Lower lobe of right lung (tissue), 2 donors: ENCODE measurements at regions not wholly inside any gene's neighbourhood (a gene's known extent, or its start where the extent isn't known, plus 50 kb on each side); places are given as distances from the start of the nearest gene placed in this dataset.

Experiments used
- ATAC-seq, 2 donors: fragments of 200-7000 bp; cut with Tn5 transposase; one replicate each; pipeline ENCODE4 v1.9.1; 2020 to 2022; ENCODE audit warnings: mild to moderate bottlenecking in 2 of 2, moderate library complexity in 2 of 2
- DNase-seq: peaks from one replicate; pipeline ENCODE4 v3.0.0-alpha.2; 2020
- H3K27ac ChIP-seq: fragments of 200-600 bp; one replicate; pipeline ENCODE4 v1.8.0; 2022
- H3K27me3 ChIP-seq: fragments of 200-600 bp; one replicate; pipeline ENCODE4 v1.8.0; 2022; ENCODE audit warnings: low read depth
- H3K36me3 ChIP-seq: fragments of 200-600 bp; one replicate; pipeline ENCODE4 v1.8.0; 2022; ENCODE audit warnings: mild to moderate bottlenecking
- H3K4me1 ChIP-seq: fragments of 200-600 bp; one replicate; pipeline ENCODE4 v1.8.0; 2022
- H3K4me3 ChIP-seq: fragments of 200-600 bp; one replicate; pipeline ENCODE4 v1.8.0; 2022; ENCODE audit warnings: mild to moderate bottlenecking
- H3K9me3 ChIP-seq: fragments of 200-600 bp; one replicate; pipeline ENCODE4 v1.8.0; 2022
- intact Hi-C: fragments of 100-400 bp; cut with DNase I; formaldehyde crosslinking; loops from one replicate; pipeline ENCODE4 v1.11.0; 2022
- TF ChIP-seq, protein P1 (sequence below): fragments of 200-600 bp; IDR thresholded peaks from one replicate; pipeline ENCODE4 v1.8.0; 2022; ENCODE audit warnings: antibody characterized with exemption, mild to moderate bottlenecking
- donor health status: DM: no; HTN: yes; CAD: no; lungs with severe emphysema.

DNA sequence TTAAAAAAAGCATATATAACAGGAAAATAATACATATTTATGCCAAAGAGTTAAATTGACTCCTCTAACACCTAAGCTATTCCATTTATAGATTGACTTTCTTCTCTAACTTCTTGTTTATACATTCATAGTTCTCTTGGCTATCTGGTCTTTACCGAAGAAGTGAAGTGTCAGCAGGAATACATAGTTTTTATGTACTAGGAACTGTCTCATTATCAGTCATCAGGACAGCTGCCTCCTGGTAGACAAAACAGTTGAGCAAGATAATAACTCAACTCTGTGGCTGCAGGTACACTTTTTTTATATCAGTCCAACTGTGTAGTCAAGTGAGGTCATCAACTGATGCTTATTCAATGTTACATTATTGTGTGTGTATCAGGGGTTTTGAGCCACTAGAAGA lies 1436.0 kb upstream of the NUDT12 start:
- ATAC-seq (no peak), DNase-seq (no peak)
- Histone ChIP-seq H3K4me1 (no peaks in the 10 kb centered on the region), H3K27ac (no peak overlapping the region), H3K27me3 (no peaks in the 10 kb centered on the region), H3K9me3 (peaks cover 8% of the 10 kb centered on the region), H3K4me3 (no peak overlapping the region), H3K36me3 (no peaks in the 10 kb centered on the region)
- TF ChIP-seq, protein P1, sequence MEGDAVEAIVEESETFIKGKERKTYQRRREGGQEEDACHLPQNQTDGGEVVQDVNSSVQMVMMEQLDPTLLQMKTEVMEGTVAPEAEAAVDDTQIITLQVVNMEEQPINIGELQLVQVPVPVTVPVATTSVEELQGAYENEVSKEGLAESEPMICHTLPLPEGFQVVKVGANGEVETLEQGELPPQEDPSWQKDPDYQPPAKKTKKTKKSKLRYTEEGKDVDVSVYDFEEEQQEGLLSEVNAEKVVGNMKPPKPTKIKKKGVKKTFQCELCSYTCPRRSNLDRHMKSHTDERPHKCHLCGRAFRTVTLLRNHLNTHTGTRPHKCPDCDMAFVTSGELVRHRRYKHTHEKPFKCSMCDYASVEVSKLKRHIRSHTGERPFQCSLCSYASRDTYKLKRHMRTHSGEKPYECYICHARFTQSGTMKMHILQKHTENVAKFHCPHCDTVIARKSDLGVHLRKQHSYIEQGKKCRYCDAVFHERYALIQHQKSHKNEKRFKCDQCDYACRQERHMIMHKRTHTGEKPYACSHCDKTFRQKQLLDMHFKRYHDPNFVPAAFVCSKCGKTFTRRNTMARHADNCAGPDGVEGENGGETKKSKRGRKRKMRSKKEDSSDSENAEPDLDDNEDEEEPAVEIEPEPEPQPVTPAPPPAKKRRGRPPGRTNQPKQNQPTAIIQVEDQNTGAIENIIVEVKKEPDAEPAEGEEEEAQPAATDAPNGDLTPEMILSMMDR, result no peak
- intact Hi-C loops, result no loop called here

DNA sequence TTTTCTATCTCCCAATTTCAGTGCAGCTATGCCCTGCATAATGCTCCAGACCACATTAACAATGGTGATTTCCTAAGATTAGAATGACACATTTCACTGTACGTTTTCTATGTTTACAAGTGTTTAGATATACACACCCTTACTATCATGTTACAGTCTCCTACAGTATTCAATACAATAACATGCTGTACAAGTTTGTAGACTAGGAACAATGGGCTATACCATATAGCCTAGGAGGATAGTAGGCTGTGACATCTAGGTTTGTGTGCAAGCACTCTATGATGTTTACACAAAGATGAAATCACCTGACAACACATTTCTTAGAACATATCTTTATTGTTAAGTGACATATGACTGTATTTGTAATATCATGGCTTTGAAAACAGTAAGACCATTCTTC lies 1435.6 kb upstream of the NUDT12 start:
- peaks cover 8% of the 10 kb centered on the region for H3K9me3 ChIP-seq
- H3K36me3 ChIP-seq, result no peaks in the 10 kb centered on the region
- no peak overlapping the region for H3K4me3 ChIP-seq
- H3K27ac ChIP-seq, result no peak overlapping the region
- TF ChIP-seq, protein P1, result no peak
- DNase-seq (no peak), ATAC-seq (no peak)
- no peaks in the 10 kb centered on the region for H3K4me1 ChIP-seq
- intact Hi-C loops, result no loop called here
- no peaks in the 10 kb centered on the region for H3K27me3 ChIP-seq

DNA sequence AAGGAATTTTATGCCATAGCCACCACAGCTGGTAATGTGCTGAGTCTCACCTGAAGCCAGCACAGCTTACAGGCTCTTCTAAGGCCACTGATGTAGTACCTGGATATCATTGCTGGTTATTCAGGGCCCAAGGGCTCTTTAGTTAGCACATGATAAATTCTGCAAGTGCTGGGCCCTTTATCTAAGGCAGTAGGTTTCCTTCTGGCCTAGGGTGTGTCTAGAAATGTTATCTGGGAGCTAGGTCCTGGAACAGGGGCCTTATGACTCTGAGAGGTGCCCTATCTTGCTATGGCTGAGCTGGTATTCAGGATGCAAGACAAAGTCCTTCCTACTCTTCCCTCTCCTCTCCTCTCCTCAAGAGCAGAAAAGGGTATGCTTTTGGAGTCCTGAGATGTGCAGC lies 1424.5 kb upstream of the NUDT12 start:
- Histone ChIP-seq H3K4me1 (no peaks in the 10 kb centered on the region), H3K36me3 (no peaks in the 10 kb centered on the region), H3K27me3 (no peaks in the 10 kb centered on the region), H3K4me3 (no peak overlapping the region), H3K27ac (no peak overlapping the region), H3K9me3 (peaks cover 2% of the 10 kb centered on the region)
- intact Hi-C loops, result no loop called here
- TF ChIP-seq, protein P1, result no peak
- DNase-seq (no peak), ATAC-seq (no peak)

DNA sequence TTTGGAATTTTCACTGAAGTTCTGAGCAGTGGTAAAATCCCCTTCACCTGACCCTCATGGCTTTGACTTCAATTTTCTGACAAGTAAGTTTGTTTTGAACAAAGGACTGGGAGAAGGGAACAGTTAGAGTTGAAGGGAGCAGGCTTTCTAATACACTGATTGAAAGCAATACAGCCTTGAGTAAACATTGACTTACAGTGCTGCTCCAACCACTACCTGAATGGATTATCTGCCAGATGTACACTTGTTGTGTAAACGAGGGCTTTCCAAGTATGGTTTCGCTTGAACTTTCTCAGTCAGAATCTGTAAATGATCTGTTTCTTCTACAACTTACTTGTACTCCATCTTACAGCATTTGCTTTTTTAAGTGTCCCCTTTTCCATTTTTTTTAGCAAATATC lies 1414.9 kb upstream of the NUDT12 start:
- H3K9me3 ChIP-seq, result peaks cover 6% of the 10 kb centered on the region
- intact Hi-C loops, result no loop called here
- no peaks in the 10 kb centered on the region for H3K27me3 ChIP-seq
- TF ChIP-seq, protein P1, result no peak
- no peaks in the 10 kb centered on the region for H3K4me1 ChIP-seq
- H3K36me3 ChIP-seq, result no peaks in the 10 kb centered on the region
- H3K4me3 ChIP-seq, result no peak overlapping the region
- no peak for ATAC-seq
- no peak overlapping the region for H3K27ac ChIP-seq
- no peak for DNase-seq

DNA sequence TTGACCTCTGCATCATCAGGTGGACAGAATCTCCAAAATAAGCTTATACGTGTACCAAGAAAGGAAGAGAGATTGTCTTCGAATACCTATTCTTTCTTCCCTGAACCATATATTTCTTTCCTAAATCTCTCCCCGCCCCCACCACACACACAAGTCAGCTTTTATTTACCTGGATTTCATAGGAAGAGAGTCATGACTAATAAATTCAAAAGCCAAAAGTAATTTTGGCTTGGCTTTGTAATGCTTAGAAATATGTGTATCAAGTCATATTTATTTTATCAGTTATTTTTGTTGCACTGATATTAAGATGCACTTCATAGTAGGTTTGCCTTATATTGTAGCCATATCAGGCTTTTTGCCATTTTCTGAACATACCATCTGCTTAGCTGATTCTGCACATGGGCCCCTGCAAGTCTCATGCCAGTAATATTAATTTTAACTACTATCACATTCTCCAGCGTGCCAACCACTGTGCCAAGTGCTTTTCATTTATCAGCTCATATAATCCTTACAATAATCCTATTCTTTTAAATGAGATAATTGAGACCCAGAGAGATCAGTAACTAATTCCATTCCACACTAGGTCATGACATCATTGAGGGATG lies 1405.3 kb upstream of the NUDT12 start:
- TF ChIP-seq, protein P1, result no peak
- no peak overlapping the region for H3K27ac ChIP-seq
- no peak for ATAC-seq

DNA sequence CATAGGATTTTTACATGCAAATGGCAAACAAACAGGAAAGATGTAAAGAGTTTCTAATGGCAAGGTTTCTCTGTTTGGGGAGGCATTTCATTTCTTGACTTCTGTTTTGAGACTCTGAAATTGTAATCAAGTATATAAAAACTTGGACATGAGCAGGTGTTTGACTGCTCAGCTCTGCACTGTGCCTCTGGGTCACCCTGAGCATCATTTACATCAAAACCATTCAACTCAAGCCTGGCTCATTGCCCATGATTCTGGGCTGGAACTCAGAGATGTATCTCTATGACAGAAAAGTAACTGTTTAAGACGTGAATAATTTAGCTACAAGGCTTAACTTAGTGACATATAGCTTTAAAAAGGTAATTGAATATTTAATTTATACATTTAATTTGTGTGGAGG lies 1402.4 kb upstream of the NUDT12 start:
- ATAC-seq, result no peak
- H3K27me3 ChIP-seq, result no peaks in the 10 kb centered on the region
- no peaks in the 10 kb centered on the region for H3K36me3 ChIP-seq
- TF ChIP-seq, protein P1, result no peak
- H3K4me1 ChIP-seq, result no peaks in the 10 kb centered on the region
- no peak overlapping the region for H3K4me3 ChIP-seq
- intact Hi-C loops, result no loop called here
- no peak for DNase-seq
- H3K9me3 ChIP-seq, result no peaks in the 10 kb centered on the region
- no peak overlapping the region for H3K27ac ChIP-seq

More for the DNA sequence above, 1405.3 kb upstream of the NUDT12 start:
- Histone ChIP-seq H3K4me1 (no peaks in the 10 kb centered on the region), H3K36me3 (no peaks in the 10 kb centered on the region), H3K9me3 (no peaks in the 10 kb centered on the region), H3K4me3 (no peak overlapping the region), H3K27me3 (no peaks in the 10 kb centered on the region)
- DNase-seq, result no peak
- intact Hi-C loops, result no loop called here
